Dermis blood vessel endothelial cell (primary cell): ENCODE measurements at regions not wholly inside any gene's neighbourhood (a gene's known extent, or its start where the extent isn't known, plus 50 kb on each side); places are given as distances from the start of the nearest gene placed in this dataset.
A peak's percentile ranks its signal among the peaks of the same experiment; 100 is the strongest.
"Not testable (repeated sequence)": the region's sequence is repeated elsewhere in the genome, so short reads cannot be mapped to it uniquely, and the experiment has no call there.

Experiments used
- DNase-seq: peaks from one replicate; pipeline ENCODE4 v3.0.0; 2010

DNA sequence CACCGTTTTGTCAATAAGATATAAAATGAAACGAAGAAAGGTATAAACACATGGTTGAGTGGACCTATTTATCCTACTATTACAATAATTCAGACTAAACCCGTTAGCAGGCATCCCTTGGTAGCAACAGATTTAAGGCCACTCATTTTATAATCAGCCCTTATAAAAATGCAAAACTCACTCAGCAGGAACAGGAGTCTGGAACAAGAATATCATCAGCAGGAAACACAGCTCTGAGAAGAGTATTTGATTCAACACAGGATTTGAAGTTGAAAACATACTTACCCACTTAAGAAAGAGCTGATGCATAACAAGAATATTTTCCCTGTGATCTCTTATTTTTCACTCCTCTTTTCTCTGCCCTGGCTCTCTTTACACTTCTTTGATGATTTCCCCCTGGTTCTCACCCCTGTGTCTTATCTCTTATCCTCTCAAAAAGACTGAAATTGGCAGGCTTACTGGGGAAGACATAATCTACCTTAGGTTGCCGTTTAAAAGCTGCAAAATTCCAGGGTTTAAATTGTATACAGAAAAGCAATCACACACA, 1722.7 kb downstream of the SLITRK5 start:
- DNase-seq, result no peak

GRCh38 chr13:89401264-89401675, 1730.1 kb downstream of the SLITRK5 start:
- DNase-seq, result peak; percentile 7

DNA sequence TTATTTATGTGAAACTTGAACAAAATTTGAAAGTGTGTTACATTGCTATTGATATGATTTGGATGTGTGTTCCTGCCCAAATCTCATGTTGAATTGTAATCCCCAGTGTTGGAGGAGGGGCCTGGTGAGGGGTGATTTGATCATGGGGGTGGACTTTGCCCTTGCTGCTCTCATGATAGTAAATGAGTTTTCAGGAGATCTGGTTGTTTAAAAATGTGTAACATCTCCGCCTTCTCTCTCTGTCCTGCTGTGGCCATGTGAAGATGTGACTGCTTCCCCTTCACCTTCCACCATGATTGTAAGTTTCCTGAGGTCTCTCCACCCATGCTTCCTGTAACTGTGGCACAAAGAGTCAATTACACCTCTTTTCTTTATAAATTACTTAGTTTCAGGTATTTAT, 1731.0 kb downstream of the SLITRK5 start:
- DNase-seq, result no peak

- not testable (repeated sequence) for DNase-seq
These were observed 1734.9 kb downstream of the SLITRK5 start for GRCh38 chr13:89406096-89406495.

DNA sequence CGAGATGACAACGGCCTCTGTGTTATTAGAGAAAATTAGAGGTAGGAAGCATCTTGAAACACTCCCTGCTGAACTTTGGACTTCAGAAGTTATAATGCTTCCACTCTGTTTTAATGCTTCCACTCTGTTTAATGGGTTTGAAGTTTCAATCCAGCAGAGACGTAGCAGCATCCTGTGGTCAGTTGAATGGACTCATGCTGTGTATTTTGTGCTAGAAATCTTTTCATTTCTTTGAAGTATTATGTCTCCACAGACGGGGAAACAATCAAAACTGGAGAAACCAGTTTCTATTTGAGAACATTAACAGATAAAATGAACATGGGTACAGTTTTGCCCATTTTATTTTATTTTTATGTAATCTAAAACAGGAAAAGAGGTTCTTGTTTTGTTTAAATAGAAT, 1736.2 kb downstream of the SLITRK5 start:
- DNase-seq, result no peak

GRCh38 chr13:89432997-89433396, 1761.8 kb downstream of the SLITRK5 start:
- DNase-seq, result no peak

DNA sequence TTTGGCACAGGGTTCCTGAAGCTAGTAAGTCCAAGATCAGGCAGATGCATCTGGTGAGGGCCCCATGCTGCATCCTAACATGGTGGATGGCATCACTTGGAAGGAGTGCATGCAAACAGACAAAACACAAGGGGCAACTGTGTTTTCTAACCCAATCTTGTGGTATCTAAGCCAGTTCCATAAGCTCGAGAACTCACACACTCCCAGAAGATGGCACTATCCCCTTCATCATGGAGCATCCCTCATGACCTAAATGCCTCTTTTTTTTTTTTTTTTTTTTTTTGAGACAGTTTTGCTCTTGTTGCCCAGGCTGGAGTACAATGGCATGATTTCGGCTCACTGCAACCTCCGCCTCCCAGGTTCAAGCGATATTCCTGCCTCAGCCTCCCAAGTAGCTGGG, 1763.5 kb downstream of the SLITRK5 start:
- peak; percentile 35 for DNase-seq

DNA sequence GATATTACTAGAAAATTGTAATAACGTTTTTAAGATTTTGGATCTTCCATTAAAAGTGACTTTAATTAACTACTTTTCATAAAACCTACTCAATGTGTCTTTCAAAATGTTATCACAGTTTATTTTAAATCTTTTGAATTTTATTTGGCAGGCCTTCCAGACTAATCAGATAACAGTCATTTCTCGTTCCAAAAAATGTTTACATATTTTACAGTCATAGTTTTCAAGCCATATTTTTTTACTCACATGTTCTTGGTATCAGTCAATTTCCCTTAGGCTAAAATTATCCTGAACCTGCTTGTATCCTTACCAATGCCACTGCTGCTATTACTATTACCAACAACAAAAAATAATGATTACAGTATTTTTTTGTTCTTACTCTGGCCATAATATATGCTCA, 1783.5 kb downstream of the SLITRK5 start:
- no peak for DNase-seq

- DNase-seq, result no peak
These were observed 1784.1 kb downstream of the SLITRK5 start for GRCh38 chr13:89455225-89455624.

DNA sequence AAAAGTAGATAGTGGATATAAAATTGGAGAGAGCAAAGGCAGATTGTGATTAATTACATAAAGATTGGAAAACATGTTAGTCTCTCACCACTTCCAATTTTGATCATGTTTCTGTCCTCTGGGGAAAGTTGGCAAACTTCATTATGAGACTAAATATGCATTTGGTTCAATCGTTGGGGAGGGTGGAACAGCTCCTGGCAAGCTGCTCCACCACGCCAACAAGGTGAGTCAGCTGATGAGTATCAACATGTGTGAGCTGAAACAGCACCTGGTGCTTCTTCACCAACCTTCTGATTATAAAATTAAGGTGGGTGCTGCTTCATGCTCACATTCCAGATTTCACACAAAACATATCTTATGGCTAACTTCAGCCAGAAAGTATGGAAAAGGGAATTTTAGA, 1784.6 kb downstream of the SLITRK5 start:
- no peak for DNase-seq

DNA sequence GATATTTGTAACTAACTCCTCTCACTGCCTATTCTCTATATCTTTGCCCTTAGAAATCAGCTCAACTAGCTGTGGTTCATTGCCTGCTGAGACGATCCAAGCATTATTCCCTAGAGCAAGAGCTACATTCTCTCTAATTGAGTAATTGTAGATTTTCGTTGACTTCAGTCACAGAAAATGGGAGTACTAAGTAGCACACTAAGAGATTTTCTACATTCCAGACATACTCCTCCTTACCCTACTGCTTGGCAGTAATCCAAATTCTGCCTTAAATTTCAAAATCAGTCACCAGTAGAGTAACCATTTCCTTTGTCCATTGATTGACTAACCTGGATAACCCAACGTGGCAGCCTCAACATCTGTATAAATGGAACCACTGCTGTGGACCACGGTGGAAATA, 1786.8 kb downstream of the SLITRK5 start:
- DNase-seq, result peak; percentile 6

GRCh38 chr13:89458456-89458855, 1787.3 kb downstream of the SLITRK5 start:
- DNase-seq, result no peak

DNA sequence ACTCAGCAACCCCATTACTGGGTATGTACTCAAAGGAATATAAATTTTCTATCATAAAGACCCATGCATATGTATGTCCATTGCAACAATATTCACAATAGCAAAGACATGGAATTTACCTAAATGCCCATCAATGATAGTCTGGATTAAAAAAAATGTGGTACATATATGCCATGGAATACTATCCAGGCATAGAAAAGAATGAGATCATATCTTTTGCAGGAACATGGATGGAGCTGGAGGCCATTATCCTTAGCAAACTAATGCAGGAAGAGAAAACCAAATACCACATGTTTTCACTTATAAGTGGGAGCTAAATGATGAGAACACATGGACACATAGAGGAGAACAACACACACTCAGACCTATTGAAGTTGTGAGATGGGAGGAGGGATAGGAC, 1789.7 kb downstream of the SLITRK5 start:
- DNase-seq, result not testable (repeated sequence)

DNA sequence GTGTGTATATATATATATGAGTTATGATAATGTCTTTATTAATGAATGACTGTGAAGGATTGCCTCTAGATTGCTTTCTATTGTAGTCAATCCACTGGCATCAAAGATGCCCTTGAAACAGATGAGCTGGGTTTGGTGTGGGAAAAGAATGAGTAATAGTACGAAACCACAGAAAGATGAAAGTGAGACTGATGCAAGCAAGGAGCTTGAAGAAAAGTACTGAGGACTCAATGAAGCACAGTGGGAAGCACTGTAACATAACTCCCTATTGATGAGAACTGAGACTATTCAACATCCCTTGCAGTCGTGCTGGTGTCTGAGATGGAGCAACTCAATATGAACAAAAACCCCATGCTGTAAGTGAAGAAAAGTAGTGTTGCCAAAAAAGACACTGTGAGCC, 1794.2 kb downstream of the SLITRK5 start:
- DNase-seq, result no peak

GRCh38 chr13:89468081-89468480, 1796.9 kb downstream of the SLITRK5 start:
- DNase-seq, result no peak

DNA sequence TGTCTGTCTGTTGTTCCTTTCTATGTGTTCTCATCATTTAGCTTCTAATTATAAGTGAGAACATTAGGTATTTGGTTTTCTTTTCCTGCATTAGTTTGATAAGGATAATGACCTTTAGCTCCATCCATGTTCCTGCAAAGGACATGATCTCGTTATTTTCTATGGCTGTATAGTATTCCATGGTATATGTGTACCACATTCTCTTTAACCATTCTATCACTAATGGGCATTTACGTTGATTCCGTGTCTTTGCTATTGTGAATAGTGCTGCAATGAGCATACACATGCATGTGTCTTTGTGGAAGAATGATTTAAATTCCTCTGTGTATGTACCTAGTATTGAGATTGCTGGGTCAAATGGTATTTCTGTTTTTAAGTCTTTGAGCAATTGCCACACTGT, 1799.7 kb downstream of the SLITRK5 start:
- DNase-seq, result no peak

- no peak for DNase-seq
These were observed 1803.3 kb downstream of the SLITRK5 start for GRCh38 chr13:89474432-89474831.

DNA sequence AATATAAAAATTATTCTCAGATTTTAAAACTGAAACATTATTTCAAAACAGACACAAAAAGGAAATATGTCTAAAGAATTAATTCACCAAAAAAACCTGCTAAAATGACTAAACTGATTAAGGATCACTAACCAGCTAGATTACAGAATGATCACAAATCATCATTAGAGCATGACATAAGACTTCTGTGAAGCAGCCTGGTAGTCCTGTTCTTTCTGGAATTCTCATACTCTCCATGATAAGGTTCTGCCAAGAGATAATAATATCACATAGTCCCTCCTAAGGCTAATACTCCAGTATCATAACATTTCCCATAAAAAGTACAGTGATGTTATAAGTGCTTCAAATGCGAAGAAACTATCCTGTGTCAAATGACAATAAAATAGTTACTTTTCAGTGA, 1814.9 kb downstream of the SLITRK5 start:
- no peak for DNase-seq

DNA sequence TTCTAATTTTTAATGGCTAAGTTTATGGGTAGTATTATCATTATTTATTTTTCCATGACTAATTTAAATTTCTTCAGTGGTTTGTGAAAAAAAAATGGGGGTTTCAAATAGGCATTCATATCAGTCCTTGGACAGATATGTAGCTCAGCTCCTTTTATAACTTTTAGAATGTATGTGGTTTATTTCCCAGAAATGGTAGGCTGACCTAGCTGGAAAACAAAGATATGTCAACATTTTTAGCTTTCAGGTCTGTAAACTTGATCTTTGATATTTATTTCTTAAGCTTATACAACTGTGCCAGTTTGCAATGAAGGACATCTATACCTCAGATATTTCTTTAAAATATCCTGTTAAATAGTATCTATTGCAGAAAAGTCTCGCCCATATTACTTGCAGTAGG, 1815.5 kb downstream of the SLITRK5 start:
- no peak for DNase-seq

DNA sequence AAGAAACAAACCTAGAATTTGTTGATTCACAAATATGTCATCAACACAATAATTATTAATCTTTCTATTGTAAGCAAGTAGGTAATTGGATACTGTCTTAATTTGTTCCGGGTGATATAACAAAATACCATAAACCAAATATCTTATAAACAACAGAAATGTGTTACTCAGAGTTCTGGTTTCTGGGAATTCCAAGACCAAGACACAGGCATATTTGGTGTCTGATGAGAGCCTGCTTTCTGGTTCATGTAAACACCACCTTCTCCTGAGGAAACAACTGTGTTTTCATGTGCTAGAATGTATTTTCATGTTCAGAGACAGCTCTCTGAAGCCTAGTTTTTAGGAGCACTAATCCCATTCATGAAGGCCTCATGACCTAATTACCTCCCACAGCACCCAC, 1819.5 kb downstream of the SLITRK5 start:
- DNase-seq, result no peak

- DNase-seq, result no peak
These were observed 1825.3 kb downstream of the SLITRK5 start for GRCh38 chr13:89496478-89496877.

DNA sequence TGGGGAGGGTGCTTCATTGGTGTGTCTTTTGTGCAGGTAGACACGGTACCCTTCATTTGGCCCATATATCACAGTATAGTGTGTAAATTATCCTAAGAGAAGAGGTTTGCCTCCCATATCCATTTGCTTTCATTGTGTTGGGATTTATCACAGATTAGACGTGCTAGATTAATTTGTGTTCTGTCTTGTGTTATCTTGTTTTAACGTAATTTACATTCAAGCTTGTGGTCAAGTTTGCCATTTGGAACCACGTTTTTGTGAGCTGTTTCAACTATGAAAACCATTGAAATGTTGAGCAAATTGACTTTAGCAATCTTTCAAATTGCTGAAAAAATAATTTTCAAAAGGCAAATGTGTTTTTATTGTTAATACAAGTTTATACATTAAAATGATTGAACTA, 1826.5 kb downstream of the SLITRK5 start:
- no peak for DNase-seq

DNA sequence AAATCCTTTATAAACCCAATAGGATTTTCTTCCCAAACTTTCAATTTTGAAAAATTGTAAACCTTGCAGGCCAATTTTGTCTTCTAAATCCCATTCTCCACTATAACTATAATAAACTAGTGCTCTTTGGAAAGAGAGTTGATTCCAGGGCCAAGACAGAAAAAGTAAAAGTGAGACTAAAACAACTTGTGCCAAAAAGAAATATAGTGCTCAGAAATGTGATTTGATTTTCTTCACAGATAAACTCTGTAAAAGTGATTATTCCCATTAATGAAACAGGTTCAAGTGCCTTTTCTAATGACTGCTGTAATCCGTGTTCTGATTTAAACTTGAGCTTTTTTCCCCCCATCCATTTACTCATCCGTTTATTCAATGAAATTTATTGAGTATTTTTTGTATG, 1831.1 kb downstream of the SLITRK5 start:
- DNase-seq, result no peak

- peak; percentile 78 for DNase-seq
These were observed 1832.8 kb upstream of the MIR17HG start for GRCh38 chr13:89514534-89515312.

GRCh38 chr13:89515948-89516347, 1831.5 kb upstream of the MIR17HG start:
- no peak for DNase-seq
